SU-DHL-6 (cell line): ENCODE measurements at regions not wholly inside any gene's neighbourhood (a gene's known extent, or its start where the extent isn't known, plus 50 kb on each side); places are given as distances from the start of the nearest gene placed in this dataset.

ENCODE experiments used
- EZH2phosphoT487 ChIP-seq: fragments of 200-600 bp; sonication (generic), shearing (Covaris generic); conservative IDR thresholded peaks from 2 replicates; pipeline ENCODE4 v1.6.1; 2018; ENCODE audit warnings: mild to moderate bottlenecking, antibody characterized with exemption, low read length, moderate library complexity, mixed read lengths
- TF ChIP-seq, protein P1 (sequence below): fragments of 200-600 bp; sonication (generic); IDR thresholded peaks from one replicate; pipeline ENCODE4 v1.5.1; 2017; ENCODE audit warnings: antibody characterized with exemption, mild to moderate bottlenecking, low read length, moderate library complexity; ENCODE audit not compliant: insufficient read depth, poor library complexity, severe bottlenecking

DNA sequence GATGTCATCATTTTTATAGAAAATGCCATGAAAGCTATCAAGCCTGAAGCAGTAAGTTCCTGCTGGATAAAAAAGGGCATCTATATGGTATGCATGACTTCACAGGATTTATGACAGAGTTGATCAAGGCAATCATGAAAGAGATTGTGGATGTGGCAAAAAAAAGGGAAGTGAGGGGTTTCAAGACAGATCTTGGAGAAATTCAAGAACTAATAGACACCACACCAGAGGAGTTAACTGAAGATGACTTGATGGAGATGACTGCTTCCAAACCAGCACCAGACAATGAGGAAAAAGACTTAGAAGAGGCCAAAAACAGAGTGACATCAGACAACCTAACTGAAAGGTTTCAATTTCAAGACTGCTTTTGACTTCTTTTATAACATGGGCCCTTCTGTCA is 691.1 kb upstream of the SLC10A2 start:
- TF ChIP-seq, protein P1, sequence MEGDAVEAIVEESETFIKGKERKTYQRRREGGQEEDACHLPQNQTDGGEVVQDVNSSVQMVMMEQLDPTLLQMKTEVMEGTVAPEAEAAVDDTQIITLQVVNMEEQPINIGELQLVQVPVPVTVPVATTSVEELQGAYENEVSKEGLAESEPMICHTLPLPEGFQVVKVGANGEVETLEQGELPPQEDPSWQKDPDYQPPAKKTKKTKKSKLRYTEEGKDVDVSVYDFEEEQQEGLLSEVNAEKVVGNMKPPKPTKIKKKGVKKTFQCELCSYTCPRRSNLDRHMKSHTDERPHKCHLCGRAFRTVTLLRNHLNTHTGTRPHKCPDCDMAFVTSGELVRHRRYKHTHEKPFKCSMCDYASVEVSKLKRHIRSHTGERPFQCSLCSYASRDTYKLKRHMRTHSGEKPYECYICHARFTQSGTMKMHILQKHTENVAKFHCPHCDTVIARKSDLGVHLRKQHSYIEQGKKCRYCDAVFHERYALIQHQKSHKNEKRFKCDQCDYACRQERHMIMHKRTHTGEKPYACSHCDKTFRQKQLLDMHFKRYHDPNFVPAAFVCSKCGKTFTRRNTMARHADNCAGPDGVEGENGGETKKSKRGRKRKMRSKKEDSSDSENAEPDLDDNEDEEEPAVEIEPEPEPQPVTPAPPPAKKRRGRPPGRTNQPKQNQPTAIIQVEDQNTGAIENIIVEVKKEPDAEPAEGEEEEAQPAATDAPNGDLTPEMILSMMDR: no peak
- TF ChIP-seq EZH2phosphoT487: no peak
